AG20443 (cell line): ENCODE measurements at regions not wholly inside any gene's neighbourhood (a gene's known extent, or its start where the extent isn't known, plus 50 kb on each side); places are given as distances from the start of the nearest gene placed in this dataset.

ENCODE experiments used
- DNase-seq: peaks from one replicate; pipeline ENCODE4 v3.0.0; 2012; ENCODE audit warnings: low spot score, mixed read lengths

- DNase-seq: no peak
These were observed 60.1 kb upstream of the ARID5B start for GRCh38 chr10:61841338-61841875.

DNA sequence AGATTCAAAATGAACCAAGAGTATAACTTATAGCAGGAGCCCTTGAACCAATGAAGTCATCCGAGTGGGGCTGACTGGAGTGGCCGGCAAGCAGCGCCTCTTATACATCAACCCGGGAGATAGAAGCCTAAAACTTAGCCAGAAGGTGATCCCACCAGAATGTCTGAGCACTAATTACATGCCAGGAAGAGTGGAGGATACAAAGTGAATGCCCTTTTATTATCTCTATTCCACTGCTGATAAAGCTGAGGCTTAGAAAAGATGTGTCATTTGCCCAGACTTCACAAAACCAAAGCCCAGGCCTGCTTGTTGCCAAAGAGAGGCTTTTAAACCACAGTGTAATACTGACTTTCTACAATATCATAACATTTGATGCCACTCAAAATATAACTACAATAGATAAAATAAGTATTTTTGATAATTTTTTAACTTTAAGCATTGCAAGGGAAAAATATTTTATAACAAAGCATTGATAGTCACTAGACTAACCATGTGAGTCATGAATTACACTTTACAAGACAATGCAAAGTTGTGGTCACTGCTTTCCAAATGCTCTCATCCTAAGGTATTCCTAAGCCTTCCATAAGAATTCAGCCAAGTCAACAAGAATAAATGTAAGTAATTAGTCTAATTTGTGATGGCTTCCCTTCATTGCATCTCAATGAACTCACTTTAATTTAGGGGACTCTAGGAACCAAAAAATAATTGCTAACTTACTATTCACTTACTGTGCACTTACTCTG, 58.6 kb upstream of the ARID5B start:
- DNase-seq: peak; percentile 47

DNA sequence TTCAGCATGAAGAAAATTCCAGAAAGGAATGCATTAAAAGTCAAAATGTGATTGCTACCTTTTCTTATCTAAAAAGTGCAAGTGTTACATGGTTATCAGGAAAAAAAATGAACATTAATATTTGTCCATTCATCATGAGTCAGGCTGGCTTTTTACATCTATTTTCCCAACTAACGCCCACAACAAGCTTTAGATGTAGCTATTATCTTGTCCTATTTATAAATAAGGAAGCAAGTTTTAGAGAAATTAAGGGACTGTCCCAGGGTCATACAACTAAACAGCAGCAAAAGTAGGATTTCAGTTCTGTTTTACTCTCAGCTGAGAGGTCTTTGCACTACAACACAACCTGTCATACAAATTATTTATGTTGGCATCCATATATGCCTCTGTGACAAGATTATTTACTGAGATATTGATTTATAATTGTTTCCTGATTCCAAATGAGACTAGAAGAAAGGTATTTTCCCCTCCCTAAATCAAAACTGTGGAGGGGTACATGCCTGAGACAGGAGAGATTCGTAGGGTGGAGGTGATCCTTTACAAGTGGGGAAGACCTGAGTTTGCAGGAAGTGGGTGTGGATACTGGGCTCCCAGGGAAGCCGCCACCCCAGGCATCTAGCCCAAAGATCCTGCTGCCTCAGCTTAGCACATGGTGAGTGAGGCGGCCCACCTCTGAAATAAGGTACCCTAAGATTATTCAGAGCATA, 57.2 kb upstream of the ARID5B start:
- DNase-seq: no peak

DNA sequence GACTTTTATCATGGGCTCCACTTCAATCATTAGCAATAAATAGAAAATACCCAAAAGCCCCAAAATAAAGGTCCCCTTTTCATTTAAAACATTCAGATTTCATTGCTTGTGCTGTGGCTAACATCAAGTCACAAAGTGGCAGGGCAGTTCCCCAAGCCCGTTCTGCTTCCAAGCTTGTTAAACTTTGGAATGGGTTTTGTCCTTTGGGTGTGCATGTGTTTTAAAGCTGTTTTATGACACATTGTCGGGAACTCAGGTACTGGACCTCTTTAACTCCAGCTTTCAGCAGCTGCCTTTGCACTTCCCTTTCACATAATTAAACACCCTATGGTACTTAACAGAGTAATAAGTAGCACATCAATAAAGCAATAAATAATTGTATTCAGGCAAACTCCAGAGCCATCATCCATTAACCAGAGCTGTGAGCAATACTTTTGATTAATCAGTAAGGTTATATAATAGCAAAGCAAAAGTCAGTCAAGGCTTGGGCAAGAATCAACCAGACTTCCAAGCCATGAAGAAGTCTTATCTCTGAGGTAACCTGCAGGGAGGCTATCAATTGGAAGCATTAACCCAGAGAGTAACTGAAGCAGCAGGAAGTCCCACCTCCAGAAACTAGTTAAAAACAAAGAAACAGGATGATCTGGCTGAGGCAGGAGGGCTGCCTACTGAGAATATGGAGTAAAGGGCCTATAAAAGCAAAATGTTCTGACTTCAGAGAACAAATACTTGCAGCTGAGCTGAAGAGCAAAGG, 56.1 kb upstream of the ARID5B start:
- no peak for DNase-seq

DNA sequence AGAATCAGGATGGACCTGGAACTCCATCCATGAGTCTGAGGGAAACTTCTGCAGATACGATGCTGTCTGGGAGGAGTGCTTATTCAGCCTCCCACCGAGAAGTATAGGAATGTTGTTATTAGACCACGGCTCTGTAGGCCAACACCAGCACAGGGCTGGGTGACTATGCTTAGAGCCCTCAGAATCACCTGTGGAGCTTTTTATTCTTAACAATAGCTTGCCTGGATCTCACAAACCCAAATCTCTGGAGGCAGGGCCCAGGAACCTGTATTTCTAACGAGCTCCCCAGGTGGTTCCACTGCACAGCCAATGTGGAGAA, 55.6 kb upstream of the ARID5B start:
- no peak for DNase-seq

DNA sequence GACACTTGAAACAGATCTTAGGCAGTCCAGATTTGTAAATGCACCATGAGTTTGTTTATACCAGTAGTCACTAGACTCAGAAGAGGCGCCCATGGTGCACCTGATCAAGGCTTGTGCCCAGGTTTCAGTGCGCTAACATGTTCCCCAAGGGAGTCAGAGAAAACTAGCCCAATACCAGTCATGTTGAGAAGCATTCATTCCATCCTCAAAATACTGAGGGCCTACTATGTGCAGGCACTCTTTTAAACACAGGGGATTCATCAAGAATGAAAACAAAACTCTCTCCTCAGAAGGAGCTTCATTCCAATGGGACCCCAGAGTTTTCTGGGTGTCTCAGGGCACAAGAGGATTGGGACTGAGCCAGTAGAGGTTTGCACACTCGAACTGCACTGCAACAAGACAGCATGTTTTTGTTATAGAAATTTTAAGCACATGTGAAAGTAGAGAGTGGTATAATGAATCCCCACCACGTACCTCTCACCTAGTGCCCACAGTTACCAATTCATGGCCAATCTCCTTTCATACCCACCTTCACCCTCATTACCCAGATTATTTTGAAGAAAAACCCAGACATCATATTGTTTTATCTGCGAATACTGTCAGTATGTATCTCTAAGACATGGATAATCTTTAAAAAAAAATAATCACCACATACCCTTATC, 55.0 kb upstream of the ARID5B start:
- no peak for DNase-seq

- DNase-seq: no peak
These were observed 54.4 kb upstream of the ARID5B start for GRCh38 chr10:61847087-61847486.

DNA sequence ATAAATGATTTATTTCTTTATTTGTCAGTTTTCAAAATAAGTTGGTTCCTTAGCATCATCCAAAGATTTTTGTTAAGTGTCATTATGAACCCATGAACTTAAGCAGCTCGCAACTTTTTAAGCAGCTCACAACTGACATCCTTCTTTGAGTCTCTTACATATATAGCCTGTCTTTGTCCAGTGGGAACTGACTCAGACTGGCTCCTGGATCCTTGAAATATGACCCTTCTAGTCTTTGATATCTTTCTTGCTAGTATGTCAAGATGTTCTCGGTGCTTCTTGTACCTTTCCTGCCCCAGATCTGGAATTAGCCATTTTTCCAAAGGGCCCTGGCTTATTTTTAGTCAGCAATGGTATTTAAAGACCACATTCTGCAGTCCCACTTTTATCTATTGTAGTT, 53.9 kb upstream of the ARID5B start:
- DNase-seq: no peak

- DNase-seq: no peak
These were observed 51.1 kb upstream of the ARID5B start for GRCh38 chr10:61850376-61850775.
